SK-N-SH (cell line): ENCODE measurements at regions not wholly inside any gene's neighbourhood (a gene's known extent, or its start where the extent isn't known, plus 50 kb on each side); places are given as distances from the start of the nearest gene placed in this dataset.
A peak's percentile ranks its signal among the peaks of the same experiment; 100 is the strongest.

Source experiments
- CTCF ChIA-PET: fragments of 300-600, 350-600 bp; formaldehyde crosslinking; extraction: SDS; loops from one replicate; lab custom pipeline; 2021; lab: Yijun Ruan, JAX
- POLR2A ChIA-PET: fragments of 350-600 bp; sonication (Branson Sonifier 250); formaldehyde crosslinking; extraction: SDS; loops from one replicate; lab custom pipeline; 2020; ENCODE audit warnings: antibody characterized with exemption, inconsistent platforms; lab: Yijun Ruan, JAX
- DNase-seq: peaks from one replicate; pipeline ENCODE4 v3.0.0; 2012
- H2AFZ ChIP-seq: fragments of 200-600 bp; sonication (generic); 2 replicates; pipeline ENCODE4 v1.8.1; 2016; ENCODE audit warnings: antibody characterized with exemption, mild to moderate bottlenecking, low read depth
- H3F3A ChIP-seq: fragments of 200-600 bp; sonication (generic); replicated peaks from 2 replicates; pipeline ENCODE3; 2016; ENCODE audit warnings: antibody characterized with exemption, mild to moderate bottlenecking; ENCODE audit not compliant: insufficient read depth
- H3K27ac ChIP-seq, 2 experiments: fragments of 200-500 bp in 1 of 2; fragments of 200-600 bp in 1 of 2; sonication (Bioruptor generic) in 1 of 2; sonication (generic), shearing (Covaris generic) in 1 of 2; 2 replicates each; pipeline versions ENCODE4 v1.5.1 to v1.6.1; 2014 to 2016; ENCODE audit warnings: low read depth in 2 of 2, inconsistent platforms in 1 of 2, low read length in 1 of 2, mild to moderate bottlenecking in 1 of 2, mixed read lengths in 1 of 2
- H3K27me3 ChIP-seq: fragments of 200-600 bp; sonication (generic), shearing (Covaris generic); 2 replicates; pipeline ENCODE4 v1.6.1; 2016; ENCODE audit warnings: mixed run types; ENCODE audit not compliant: insufficient read depth
- H3K36me3 ChIP-seq, 2 experiments: fragments of 200-500 bp in 1 of 2; fragments of 200-600 bp in 1 of 2; sonication (Bioruptor generic) in 1 of 2; sonication (generic) in 1 of 2; replicated peaks in 1 of 2; 2 replicates each; pipeline versions ENCODE3 to v1.5.1; 2014 to 2016; ENCODE audit warnings: low read length in 1 of 2, mild to moderate bottlenecking in 1 of 2; ENCODE audit not compliant: insufficient read depth in 2 of 2, control insufficient read depth in 1 of 2
- H3K4me1 ChIP-seq, 2 experiments: fragments of 200-500 bp in 1 of 2; fragments of 200-600 bp in 1 of 2; sonication (Bioruptor generic) in 1 of 2; sonication (generic), shearing (Covaris generic) in 1 of 2; 2 replicates each; pipeline versions ENCODE4 v1.5.1 to v1.6.1; 2014 to 2016; ENCODE audit warnings: low read depth in 1 of 2, low read length in 1 of 2, mixed run types in 1 of 2; ENCODE audit not compliant: insufficient read depth in 2 of 2, control insufficient read depth in 1 of 2
- H3K4me2 ChIP-seq: fragments of 200-600 bp; sonication (generic), shearing (Covaris generic); 2 replicates; pipeline ENCODE4 v1.6.1; 2017; ENCODE audit warnings: mixed run types
- H3K4me3 ChIP-seq, 2 experiments: fragments of 200-500 bp in 1 of 2; fragments of 200-600 bp in 1 of 2; sonication (Bioruptor generic) in 1 of 2; sonication (generic), shearing (Covaris generic) in 1 of 2; 2 replicates each; pipeline versions ENCODE4 v1.5.1 to v1.8.1; 2014 to 2016; ENCODE audit warnings: low read depth in 2 of 2, inconsistent platforms in 1 of 2, low read length in 1 of 2, mild to moderate bottlenecking in 1 of 2, mixed read lengths in 1 of 2, moderate library complexity in 1 of 2
- H3K79me2 ChIP-seq: fragments of 200-600 bp; sonication (generic); 2 replicates; pipeline ENCODE4 v1.8.1; 2017; ENCODE audit warnings: mild to moderate bottlenecking; ENCODE audit not compliant: insufficient read depth
- H3K9ac ChIP-seq: fragments of 200-600 bp; sonication (generic); 2 replicates; pipeline ENCODE4 v1.6.1; 2017; ENCODE audit warnings: mixed run types
- H3K9me2 ChIP-seq: fragments of 200-600 bp; sonication (generic); 2 replicates; pipeline ENCODE4 v1.6.1; 2017; ENCODE audit warnings: mixed run types
- H3K9me3 ChIP-seq: fragments of 200-600 bp; sonication (generic); 2 replicates; pipeline ENCODE4 v1.6.1; 2017; ENCODE audit warnings: mixed run types, mild to moderate bottlenecking, moderate library complexity
- H4K20me1 ChIP-seq: fragments of 200-600 bp; sonication (generic); 2 replicates; pipeline ENCODE4 v1.6.1; 2017; ENCODE audit warnings: mild to moderate bottlenecking, mixed run types; ENCODE audit not compliant: insufficient read depth
- CTCF ChIP-seq: fragments of 200-600 bp; sonication (generic); IDR thresholded peaks from 2 replicates; pipeline ENCODE4 v1.6.1; 2017; ENCODE audit warnings: antibody characterized with exemption, mild to moderate bottlenecking, moderate library complexity
- ELF1 ChIP-seq: IDR thresholded peaks from 2 replicates; pipeline ENCODE4 v1.4.0; 2012
- EP300 ChIP-seq, 2 experiments: IDR thresholded peaks; 2 replicates each; pipeline versions ENCODE4 v1.4.0 to v1.6.1; 2012; ENCODE audit warnings: borderline replicate concordance in 1 of 2, low read depth in 1 of 2, low read length in 1 of 2
- EZH2phosphoT487 ChIP-seq: fragments of 200-600 bp; sonication (generic); IDR thresholded peaks from 2 replicates; pipeline ENCODE4 v1.6.1; 2017; ENCODE audit warnings: low read depth, mixed run types, mild to moderate bottlenecking, antibody characterized with exemption, moderate library complexity, borderline replicate concordance
- FOXJ3 ChIP-seq: sonication (generic); formaldehyde crosslinking; IDR thresholded peaks from 2 replicates; pipeline ENCODE4 v1.5.1; 2020; ENCODE audit warnings: mild to moderate bottlenecking, missing genetic modification reagents
- GABPA ChIP-seq: IDR thresholded peaks from 2 replicates; pipeline ENCODE4 v1.4.0; 2012; ENCODE audit warnings: low read depth, mild to moderate bottlenecking
- IRF3 ChIP-seq: fragments of 150-350 bp; IDR thresholded peaks from 2 replicates; pipeline ENCODE4 v1.6.1; 2016; ENCODE audit warnings: mild to moderate bottlenecking, low read depth, low read length
- MAX ChIP-seq: IDR thresholded peaks from 2 replicates; pipeline ENCODE4 v1.4.0; 2012; ENCODE audit warnings: low read depth
- MEF2A ChIP-seq: IDR thresholded peaks from 2 replicates; pipeline ENCODE4 v1.4.0; 2012; ENCODE audit warnings: low read depth, borderline replicate concordance
- NFIC ChIP-seq: IDR thresholded peaks from 2 replicates; pipeline ENCODE4 v1.4.0; 2012; ENCODE audit warnings: borderline replicate concordance
- POLR2AphosphoS5 ChIP-seq: IDR thresholded peaks from 2 replicates; pipeline ENCODE4 v1.6.1; 2012; ENCODE audit warnings: low read depth, low read length
- USF1 ChIP-seq: IDR thresholded peaks from 2 replicates; pipeline ENCODE4 v1.4.0; 2012; ENCODE audit warnings: low read depth, borderline replicate concordance
- ZBTB33 ChIP-seq: IDR thresholded peaks from 2 replicates; pipeline ENCODE4 v1.4.0; 2012; ENCODE audit warnings: low read depth, borderline replicate concordance
- WGBS: methylation state at CpG from one replicate; pipeline ENCODE4 v1.1.6; 2017; ENCODE audit warnings: low lambda C conversion rate; 5-methylcytosine and 5-hydroxymethylcytosine counted together

GRCh38 chr2:51960841-51961335 is 929.0 kb upstream of the NRXN1 start:
- H3F3A ChIP-seq = peaks cover 6% of the 10 kb centered on the region
- no peak overlapping the region for H3K9ac ChIP-seq
- WGBS = 4% methylated on average over 3 of the region's 3 CpGs
- H3K4me1 ChIP-seq = 0 out of 4 replicates have a peak, but pooled peaks cover 0 to 3% of the 10 kb centered on the region in 2 experiments
- ChIA-PET CTCF (no interaction called here), POLR2A (no interaction called here)
- no peaks in the 10 kb centered on the region for H3K79me2 ChIP-seq
- no peak for DNase-seq
- H3K4me3 ChIP-seq = no peak overlapping the region
- H3K9me2 ChIP-seq = no peaks in the 10 kb centered on the region
- H3K27me3 ChIP-seq = no peaks in the 10 kb centered on the region
- H3K9me3 ChIP-seq = no peaks in the 10 kb centered on the region
- H3K27ac ChIP-seq = peak overlapping the region in 1 of 2 experiments; percentile 54; a peak in 2 of 4 replicates
- no peaks in the 10 kb centered on the region for H3K36me3 ChIP-seq
- H3K4me2 ChIP-seq = peak overlapping the region; percentile 30; the same call in 1 of the 2 replicates
- TF ChIP-seq MAX = no peak
- TF ChIP-seq USF1 = no peak
- TF ChIP-seq FOXJ3 (CRISPR knock-in tag) = no peak
- no peak for TF ChIP-seq MEF2A
- TF ChIP-seq POLR2AphosphoS5 = no peak
- no peak for TF ChIP-seq IRF3
- TF ChIP-seq CTCF = no peak
- TF ChIP-seq EP300 (IDR thresholded peaks at IDR 0.05; ENCODE audit: borderline replicate concordance in 1 of 2, low read depth in 1 of 2, low read length in 1 of 2) = no peak
- H4K20me1 ChIP-seq = no peaks in the 10 kb centered on the region
- H2AFZ ChIP-seq = peak overlapping the region; percentile 49

- Histone ChIP-seq H3K79me2 (no peaks in the 10 kb centered on the region), H2AFZ (no peak overlapping the region), H4K20me1 (no peaks in the 10 kb centered on the region), H3K27ac (peak overlapping the region in 1 of 2 experiments; percentile 54; a peak in 2 of 4 replicates), H3K27me3 (no peaks in the 10 kb centered on the region), H3K9me3 (no peaks in the 10 kb centered on the region), H3K4me1 (0 out of 4 replicates have a peak, but pooled peaks cover 0 to 3% of the 10 kb centered on the region in 2 experiments), H3K4me3 (no peak overlapping the region), H3F3A (peaks cover 6% of the 10 kb centered on the region), H3K4me2 (peak overlapping the region; percentile 30; the same call in 1 of the 2 replicates), H3K9ac (no peak overlapping the region), H3K36me3 (no peaks in the 10 kb centered on the region), H3K9me2 (no peaks in the 10 kb centered on the region)
- ChIA-PET POLR2A (no interaction called here), CTCF (no interaction called here)
- 18% methylated on average over 2 of the region's 2 CpGs for WGBS
- no peak for DNase-seq
- no peak for TF ChIP-seq GABPA
- no peak for TF ChIP-seq ZBTB33
- no peak for TF ChIP-seq NFIC
- TF ChIP-seq ELF1 = no peak
- no peak for TF ChIP-seq EZH2phosphoT487
- no peak for TF ChIP-seq MAX
Observed at GRCh38 chr2:51960281-51960680, 928.3 kb upstream of the NRXN1 start.
